ENCODE measurements at regions not wholly inside any gene's neighbourhood (a gene's known extent, or its start where the extent isn't known, plus 50 kb on each side); places are given as distances from the start of the nearest gene placed in this dataset.

GRCh38 chr3:177474652-177475355 lies 277.5 kb upstream of the TBL1XR1 start:
- 92 to 97% (median 94%) methylated on average over 11 of the region's 11 CpGs for WGBS, 5 donors
- TF ChIP-seq, protein P1, sequence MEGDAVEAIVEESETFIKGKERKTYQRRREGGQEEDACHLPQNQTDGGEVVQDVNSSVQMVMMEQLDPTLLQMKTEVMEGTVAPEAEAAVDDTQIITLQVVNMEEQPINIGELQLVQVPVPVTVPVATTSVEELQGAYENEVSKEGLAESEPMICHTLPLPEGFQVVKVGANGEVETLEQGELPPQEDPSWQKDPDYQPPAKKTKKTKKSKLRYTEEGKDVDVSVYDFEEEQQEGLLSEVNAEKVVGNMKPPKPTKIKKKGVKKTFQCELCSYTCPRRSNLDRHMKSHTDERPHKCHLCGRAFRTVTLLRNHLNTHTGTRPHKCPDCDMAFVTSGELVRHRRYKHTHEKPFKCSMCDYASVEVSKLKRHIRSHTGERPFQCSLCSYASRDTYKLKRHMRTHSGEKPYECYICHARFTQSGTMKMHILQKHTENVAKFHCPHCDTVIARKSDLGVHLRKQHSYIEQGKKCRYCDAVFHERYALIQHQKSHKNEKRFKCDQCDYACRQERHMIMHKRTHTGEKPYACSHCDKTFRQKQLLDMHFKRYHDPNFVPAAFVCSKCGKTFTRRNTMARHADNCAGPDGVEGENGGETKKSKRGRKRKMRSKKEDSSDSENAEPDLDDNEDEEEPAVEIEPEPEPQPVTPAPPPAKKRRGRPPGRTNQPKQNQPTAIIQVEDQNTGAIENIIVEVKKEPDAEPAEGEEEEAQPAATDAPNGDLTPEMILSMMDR (IDR thresholded peaks at IDR 0.05 in 8 of 11, conservative IDR thresholded peaks at IDR 0.05 in 3 of 11): no peak
- TF ChIP-seq POLR2AphosphoS5 (IDR thresholded peaks at IDR 0.05) (no peak), POLR2A (IDR thresholded peaks at IDR 0.05) (no peak)
- Histone ChIP-seq H3K36me3 (no peaks in the 10 kb centered on the region), H3K9me3 (no peaks in the 10 kb centered on the region), H3K27ac (no peak overlapping the region), H3K4me3 (no peak overlapping the region), H3K4me1 (peaks cover 0 to 3% (median 0%) of the 10 kb centered on the region in 6 donors), H3K27me3 (replicated peaks in 1 of 7) (no peaks in the 10 kb centered on the region)
- intact Hi-C loops (cut with DNase I; ENCODE audit: low total_unique reads): no loop called here
- DNase-seq: no peak

DNA sequence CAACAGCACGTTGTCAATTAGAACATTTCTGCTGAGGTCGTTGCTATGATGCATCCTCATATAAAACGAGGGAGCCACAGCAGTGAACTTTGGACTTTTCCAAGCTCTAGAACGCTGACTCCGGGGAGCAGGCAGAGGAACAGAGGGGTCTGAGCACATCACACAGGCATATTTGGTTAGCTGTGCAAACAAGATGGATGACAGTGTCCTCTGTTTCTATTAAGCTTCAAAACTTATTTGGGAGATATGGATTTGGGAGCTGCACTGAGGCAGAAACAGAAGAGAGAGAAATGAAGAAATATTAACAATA lies 278.0 kb upstream of the TBL1XR1 start:
- WGBS, 5 donors: 84 to 95% (median 90%) methylated on average over 5 of the region's 5 CpGs
- Histone ChIP-seq H3K9me3 (no peaks in the 10 kb centered on the region), H3K27ac (no peak overlapping the region), H3K4me3 (no peak overlapping the region), H3K27me3 (replicated peaks in 1 of 7) (no peaks in the 10 kb centered on the region), H3K4me1 (peaks cover 0 to 3% (median 0%) of the 10 kb centered on the region in 6 donors), H3K36me3 (no peaks in the 10 kb centered on the region)
- DNase-seq: no peak
- intact Hi-C loops (cut with DNase I; ENCODE audit: low total_unique reads): no loop called here
- TF ChIP-seq, protein P1 (IDR thresholded peaks at IDR 0.05 in 8 of 11, conservative IDR thresholded peaks at IDR 0.05 in 3 of 11): no peak
- TF ChIP-seq POLR2AphosphoS5 (IDR thresholded peaks at IDR 0.05) (no peak), POLR2A (IDR thresholded peaks at IDR 0.05) (no peak)

GRCh38 chr3:177476495-177476894 lies 279.2 kb upstream of the TBL1XR1 start:
- intact Hi-C loops (cut with DNase I; ENCODE audit: low total_unique reads): no loop called here
- 83 to 96% (median 93%) methylated on average over 7 of the region's 7 CpGs for WGBS, 5 donors

DNA sequence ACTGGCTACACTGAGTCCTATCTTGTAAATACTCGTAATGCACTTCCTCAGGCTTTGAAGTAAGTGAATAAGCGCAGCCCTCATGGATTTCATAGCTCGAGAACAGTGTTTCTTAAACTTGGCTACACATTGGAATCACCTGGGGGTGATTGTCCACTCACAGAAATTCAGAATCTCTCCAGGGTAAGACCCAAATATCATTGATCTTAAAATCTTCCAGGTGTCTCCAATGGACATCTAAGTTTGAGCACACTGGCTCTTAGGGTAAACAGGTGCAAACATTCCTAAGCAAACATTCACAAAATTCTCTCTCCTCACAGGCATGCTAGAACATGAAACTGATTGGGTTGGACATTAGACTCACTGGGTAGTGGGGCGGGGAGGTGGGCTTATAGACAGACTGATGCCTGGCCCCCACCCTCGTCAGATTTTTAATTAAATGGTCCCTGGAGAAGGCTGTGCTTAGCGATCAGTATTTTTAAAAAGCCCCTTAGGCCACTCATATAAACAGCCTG lies 279.7 kb upstream of the TBL1XR1 start:
- Histone ChIP-seq H3K9me3 (no peaks in the 10 kb centered on the region), H3K4me3 (no peak overlapping the region), H3K27ac (no peak overlapping the region), H3K27me3 (replicated peaks in 1 of 7) (no peaks in the 10 kb centered on the region), H3K4me1 (peaks cover 0 to 3% (median 0%) of the 10 kb centered on the region in 6 donors), H3K36me3 (no peaks in the 10 kb centered on the region)
- WGBS, 5 donors: 89 to 97% (median 93%) methylated on average over 6 of the region's 6 CpGs
- intact Hi-C loops (cut with DNase I; ENCODE audit: low total_unique reads): no loop called here
- TF ChIP-seq POLR2A (IDR thresholded peaks at IDR 0.05): no peak
- DNase-seq: no peak

More at GRCh38 chr3:177476495-177476894, 279.2 kb upstream of the TBL1XR1 start:
- no peak for DNase-seq
- H3K4me3 ChIP-seq: no peak overlapping the region
- no peak overlapping the region for H3K27ac ChIP-seq
- TF ChIP-seq POLR2A (IDR thresholded peaks at IDR 0.05) (no peak), POLR2AphosphoS5 (IDR thresholded peaks at IDR 0.05) (no peak)
- TF ChIP-seq, protein P1 (IDR thresholded peaks at IDR 0.05 in 8 of 11, conservative IDR thresholded peaks at IDR 0.05 in 3 of 11): no peak
- H3K36me3 ChIP-seq: no peaks in the 10 kb centered on the region
- no peaks in the 10 kb centered on the region for H3K27me3 ChIP-seq (replicated peaks in 1 of 7)
- H3K4me1 ChIP-seq: peaks cover 0 to 3% (median 0%) of the 10 kb centered on the region in 6 donors
- H3K9me3 ChIP-seq: no peaks in the 10 kb centered on the region

Measured in spleen (tissue), 11 donors.